KOPT-K1 (cell line): ENCODE measurements at regions not wholly inside any gene's neighbourhood (a gene's known extent, or its start where the extent isn't known, plus 50 kb on each side); places are given as distances from the start of the nearest gene placed in this dataset.

Experiments
- H3K27ac ChIP-seq: fragments of 200-600 bp; sonication (generic); 2 replicates; pipeline ENCODE4 v1.5.1; 2016; ENCODE audit warnings: antibody characterized with exemption, mild to moderate bottlenecking, low read depth, low read length; ENCODE audit not compliant: poor library complexity, severe bottlenecking
- H3K36me3 ChIP-seq: fragments of 200-600 bp; sonication (generic); 2 replicates; pipeline ENCODE4 v1.5.1; 2017; ENCODE audit warnings: antibody characterized with exemption, mild to moderate bottlenecking, low read length, moderate library complexity; ENCODE audit not compliant: insufficient read depth
- H3K9me3 ChIP-seq: fragments of 200-600 bp; sonication (generic); 2 replicates; pipeline ENCODE4 v1.5.1; 2017; ENCODE audit warnings: antibody characterized with exemption, low read length, mild to moderate bottlenecking; ENCODE audit not compliant: insufficient read depth, poor library complexity, severe bottlenecking

DNA sequence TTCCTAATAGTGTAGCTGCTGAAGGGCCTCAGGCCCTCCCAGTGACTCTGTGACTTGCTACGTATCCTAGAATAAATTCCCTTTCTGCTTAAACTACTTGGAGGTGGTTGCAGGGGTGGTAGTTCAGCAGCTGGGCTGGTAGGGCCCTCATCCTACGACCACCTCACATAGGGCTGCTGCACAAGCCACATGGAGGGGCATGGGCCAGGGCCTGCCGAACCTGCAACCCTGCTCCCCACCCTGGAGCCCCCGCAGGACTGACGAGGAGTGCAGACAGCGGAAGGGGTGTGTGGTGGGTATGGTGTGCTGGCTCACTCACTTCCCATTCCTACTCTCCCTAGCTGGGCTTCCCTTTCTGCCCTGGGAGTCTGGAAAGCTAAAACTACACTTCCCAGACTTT lies 56.2 kb upstream of the MLN start:
- no peaks in the 10 kb centered on the region for H3K36me3 ChIP-seq
- H3K27ac ChIP-seq = no peak overlapping the region
- H3K9me3 ChIP-seq = no peaks in the 10 kb centered on the region

DNA sequence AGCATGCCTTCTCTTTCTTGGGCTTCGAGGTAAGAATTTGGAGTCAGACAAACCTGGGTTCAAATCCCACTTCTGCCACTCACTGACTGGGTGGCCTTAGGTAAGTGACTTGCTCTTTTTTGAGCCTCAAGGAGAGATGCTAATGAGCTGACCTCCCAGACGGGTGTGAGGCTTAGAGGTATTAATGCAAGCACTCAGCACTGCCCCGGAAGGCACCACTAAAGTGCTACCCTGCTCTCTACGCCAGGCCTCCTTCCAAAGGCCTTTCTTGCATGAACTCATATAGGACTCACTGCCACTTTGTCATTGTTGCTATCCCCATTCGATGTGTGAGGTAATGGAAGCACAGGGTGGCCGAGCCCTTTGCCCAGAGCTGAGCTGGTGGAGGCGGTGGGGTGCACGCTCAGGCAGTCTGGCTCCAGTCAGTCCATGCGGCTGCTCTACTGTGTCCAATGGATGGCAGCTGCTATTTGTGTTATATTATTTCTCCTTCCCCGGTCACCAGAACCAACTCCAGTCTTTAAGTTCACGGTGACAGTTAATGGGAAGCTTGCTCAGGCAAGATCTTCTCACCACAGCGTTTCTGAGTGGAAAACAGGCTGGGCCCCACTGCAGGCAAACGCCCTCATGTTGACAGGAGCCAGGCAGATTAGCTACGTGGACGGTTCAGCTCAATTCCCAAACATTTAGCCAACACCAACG lies 55.2 kb upstream of the MLN start:
- Histone ChIP-seq H3K9me3 (no peaks in the 10 kb centered on the region), H3K27ac (no peak overlapping the region), H3K36me3 (no peaks in the 10 kb centered on the region)

DNA sequence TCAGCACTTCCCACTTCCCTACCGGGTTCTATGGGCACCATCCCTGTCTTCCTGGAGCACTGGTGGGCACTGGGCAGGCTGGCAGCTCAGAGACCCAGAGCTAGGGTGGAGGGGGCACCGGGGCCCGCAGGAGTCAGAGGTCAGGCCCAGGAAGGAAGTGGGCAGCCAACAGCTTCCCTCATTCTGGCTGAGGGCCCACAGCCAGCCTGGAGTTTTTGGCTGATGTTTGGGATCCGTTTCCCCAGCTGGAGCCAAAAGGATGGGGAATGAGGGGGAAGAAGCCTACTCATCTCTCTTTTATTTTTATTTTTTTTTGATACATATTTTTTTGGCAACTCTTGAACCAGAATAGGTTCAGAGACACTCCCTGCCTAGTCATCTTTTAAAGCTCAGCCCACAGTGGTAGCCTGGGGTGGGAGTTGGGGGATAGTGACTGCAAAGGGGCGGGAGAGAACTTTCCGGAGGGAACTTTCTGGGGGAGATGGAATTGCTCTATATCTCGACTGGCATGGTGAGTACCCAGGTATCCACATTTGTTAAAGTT lies 54.2 kb upstream of the MLN start:
- no peak overlapping the region for H3K27ac ChIP-seq
- H3K9me3 ChIP-seq = no peaks in the 10 kb centered on the region
- no peaks in the 10 kb centered on the region for H3K36me3 ChIP-seq

DNA sequence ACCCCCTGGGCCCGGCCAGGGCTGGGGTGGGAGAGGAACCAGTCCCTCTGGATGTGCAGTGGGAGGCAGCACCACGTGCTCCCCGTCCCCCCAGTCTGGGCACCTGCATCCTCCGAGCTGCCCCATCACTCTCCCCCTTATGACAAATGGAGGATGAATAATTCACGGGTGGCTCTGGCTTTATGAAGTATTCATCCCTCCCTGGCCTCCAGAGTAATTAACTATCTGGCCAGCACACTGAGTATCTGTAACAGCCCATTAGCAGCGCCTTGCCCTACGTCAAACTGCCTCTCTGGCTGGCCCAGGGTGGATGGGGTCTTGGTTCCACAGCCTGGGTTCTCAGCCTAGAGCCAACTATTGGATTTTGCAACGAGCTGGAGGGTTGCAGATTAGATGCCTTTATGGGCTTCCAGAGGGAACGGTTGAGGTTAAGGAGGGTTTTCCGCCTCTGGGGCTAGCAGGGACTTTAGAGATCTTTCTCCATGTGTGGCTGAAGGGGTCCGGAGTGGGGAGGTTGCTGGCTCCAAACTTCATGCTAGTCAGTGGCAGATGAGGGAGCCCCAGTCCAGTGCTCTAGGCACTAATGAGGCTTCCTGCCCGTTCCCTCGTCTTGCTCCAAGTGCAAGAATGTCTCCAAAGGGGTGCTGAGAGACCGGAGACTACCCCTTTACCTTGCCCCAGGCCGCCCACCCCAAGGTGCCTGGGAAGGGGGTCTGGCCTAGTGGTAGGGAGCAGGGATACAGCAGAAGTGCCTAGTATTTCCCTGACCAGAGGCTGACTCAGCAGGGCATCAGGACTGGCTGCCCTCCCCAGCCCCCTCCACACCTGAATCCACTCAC lies 53.5 kb upstream of the MLN start:
- no peaks in the 10 kb centered on the region for H3K36me3 ChIP-seq
- no peak overlapping the region for H3K27ac ChIP-seq
- no peaks in the 10 kb centered on the region for H3K9me3 ChIP-seq

DNA sequence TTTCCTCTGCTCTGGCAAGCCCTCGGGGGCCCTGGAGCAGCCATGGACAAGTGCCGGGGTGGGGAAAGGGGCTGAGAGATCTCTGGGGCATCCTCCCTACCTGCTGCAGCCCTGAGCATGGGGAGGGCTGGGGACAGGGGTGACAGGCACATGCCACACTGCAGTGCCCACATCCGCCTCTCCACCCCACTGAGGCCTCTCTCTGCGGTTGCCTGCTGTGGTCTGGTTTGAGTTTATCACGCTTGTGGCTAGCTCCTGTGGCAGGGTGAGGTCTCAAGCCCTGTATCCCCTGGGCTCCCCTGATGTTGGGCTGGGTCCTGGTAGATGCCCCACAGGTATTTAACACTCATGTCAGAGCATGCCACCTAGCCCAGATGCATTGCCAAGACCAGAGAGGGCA lies 52.9 kb upstream of the MLN start:
- Histone ChIP-seq H3K36me3 (no peaks in the 10 kb centered on the region), H3K9me3 (no peaks in the 10 kb centered on the region), H3K27ac (no peak overlapping the region)

DNA sequence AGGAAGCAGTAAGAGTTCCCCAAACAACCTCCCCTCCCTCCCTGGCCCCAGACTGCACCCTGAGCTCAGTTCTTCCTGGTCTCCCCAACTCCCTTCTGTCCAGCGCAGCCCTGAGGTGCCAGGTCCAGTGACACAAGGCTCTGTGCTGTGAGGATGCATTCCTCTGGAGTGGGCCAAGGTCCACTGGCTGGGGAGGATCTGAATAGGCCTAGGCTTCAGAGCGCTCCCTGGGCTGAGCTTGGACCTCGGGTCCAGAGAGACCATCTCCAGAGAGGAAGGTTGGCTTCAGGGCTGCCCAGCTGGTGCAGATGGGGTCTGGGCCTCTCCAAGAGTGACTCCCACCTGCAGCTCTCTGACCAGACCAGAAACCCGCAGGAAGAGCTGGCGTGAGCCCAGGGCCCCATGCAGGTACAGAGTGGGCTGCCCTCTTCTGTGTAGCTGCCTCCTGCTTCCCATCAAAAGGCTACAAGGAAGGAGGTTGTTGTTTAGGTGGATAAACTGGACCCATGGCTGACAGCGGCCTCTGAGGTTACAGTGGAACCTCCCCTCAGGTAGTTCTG lies 52.3 kb upstream of the MLN start:
- no peak overlapping the region for H3K27ac ChIP-seq
- H3K36me3 ChIP-seq = no peaks in the 10 kb centered on the region
- no peaks in the 10 kb centered on the region for H3K9me3 ChIP-seq

DNA sequence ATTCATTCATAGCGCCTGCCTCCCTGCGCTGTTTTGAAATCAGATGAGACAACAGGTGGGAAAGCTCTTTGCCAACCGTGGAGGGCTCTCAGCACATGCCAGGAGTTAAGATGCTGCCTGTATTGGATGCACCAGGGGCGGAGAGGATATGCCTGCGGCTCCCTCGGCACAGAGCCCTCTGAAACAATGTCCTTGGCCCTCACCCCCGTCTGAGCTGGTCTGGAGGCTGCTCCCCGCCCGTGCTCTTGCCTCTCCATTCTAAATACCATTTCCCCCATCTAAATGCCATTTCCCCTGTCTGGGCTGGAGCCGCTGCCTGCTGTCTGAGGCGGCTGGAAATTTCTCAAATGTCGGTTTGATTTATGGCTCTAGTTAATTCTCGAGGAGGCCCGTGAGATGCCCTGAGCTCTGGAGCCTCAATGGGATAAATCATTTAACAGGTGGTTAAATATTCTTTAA lies 50.8 kb upstream of the MLN start:
- Histone ChIP-seq H3K9me3 (no peaks in the 10 kb centered on the region), H3K36me3 (no peaks in the 10 kb centered on the region), H3K27ac (no peak overlapping the region)

DNA sequence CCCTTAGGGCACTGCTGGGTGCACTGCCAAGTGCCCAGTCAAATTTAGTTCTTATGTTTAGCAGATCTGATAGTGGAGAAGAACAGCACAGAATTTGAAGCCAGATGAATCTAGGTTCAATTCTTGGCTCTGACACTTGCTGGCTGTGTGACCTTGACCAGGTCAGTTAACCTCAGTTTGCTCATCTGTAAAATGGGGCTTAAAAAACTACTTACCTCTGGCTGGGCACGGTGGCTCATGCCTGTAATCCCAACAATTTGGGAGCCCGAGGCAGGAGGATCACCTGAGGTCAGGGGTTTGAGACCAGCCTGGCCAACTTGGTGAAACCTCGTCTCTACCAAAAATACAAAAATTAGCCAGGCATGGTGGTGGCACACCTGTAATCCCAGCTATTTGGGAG lies 49.9 kb upstream of the MLN start:
- Histone ChIP-seq H3K27ac (no peak overlapping the region), H3K9me3 (no peaks in the 10 kb centered on the region), H3K36me3 (no peaks in the 10 kb centered on the region)
